ENCODE measurements at regions not wholly inside any gene's neighbourhood (a gene's known extent, or its start where the extent isn't known, plus 50 kb on each side); places are given as distances from the start of the nearest gene placed in this dataset.

- H2AFZ ChIP-seq (ENCODE audit: low read length), result no peak overlapping the region
- H3K27ac ChIP-seq (ENCODE audit: low read length), result no peak overlapping the region
- CTCF ChIA-PET, result no interaction called here
- peaks cover 5% of the 10 kb centered on the region; the same call in 1 of the 2 replicates for H3K4me1 ChIP-seq (ENCODE audit: insufficient read depth, low read length)
- TF ChIP-seq CTCF (conservative IDR thresholded peaks at IDR 0.05; ENCODE audit: low read depth, low read length) (no peak), EZH2 (IDR thresholded peaks at IDR 0.05; ENCODE audit: low read length, unreplicated experiment) (no peak), EZH2phosphoT487 (IDR thresholded peaks at IDR 0.05; ENCODE audit: borderline replicate concordance, low read length) (no peak)
- BruUV-seq (replicated peaks), result no TSS peak
- no peaks in the 10 kb centered on the region for H3K27me3 ChIP-seq (ENCODE audit: low read length)
- no peak overlapping the region for H3K9ac ChIP-seq (ENCODE audit: low read length)
- H3K4me2 ChIP-seq (ENCODE audit: low read length), result no peak overlapping the region
- H3K36me3 ChIP-seq (ENCODE audit: low read depth, low read length), result no peaks in the 10 kb centered on the region
- DNase-seq, result no peak
- no peaks in the 10 kb centered on the region for H4K20me1 ChIP-seq (ENCODE audit: low read length)
- intact Hi-C loops (cut with micrococcal nuclease), result no loop called here
- H3K9me3 ChIP-seq (ENCODE audit: low read length), result no peaks in the 10 kb centered on the region
- H3K9me2 ChIP-seq (replicated peaks; ENCODE audit: low read length), result no peaks in the 10 kb centered on the region
- POLR2A ChIA-PET (ENCODE audit: unreplicated experiment), result no interaction called here
- no peaks in the 10 kb centered on the region for H3K79me2 ChIP-seq (ENCODE audit: low read length)
- ATAC-seq, result no peak
- H3F3A ChIP-seq (ENCODE audit: low read length, unreplicated experiment), result no peaks in the 10 kb centered on the region
- no peak overlapping the region for H3K4me3 ChIP-seq (ENCODE audit: low read length)
Measured at GRCh38 chr10:131625041-131625440, 275.8 kb upstream of the PPP2R2D start.

GRCh38 chr10:131626274-131626673, 274.5 kb upstream of the PPP2R2D start:
- Histone ChIP-seq H2AFZ (ENCODE audit: low read length) (no peak overlapping the region), H3K9me3 (ENCODE audit: low read length) (no peaks in the 10 kb centered on the region), H3K27ac (ENCODE audit: low read length) (no peak overlapping the region), H3K4me2 (ENCODE audit: low read length) (no peak overlapping the region), H3K27me3 (ENCODE audit: low read length) (no peaks in the 10 kb centered on the region), H3K9me2 (replicated peaks; ENCODE audit: low read length) (no peaks in the 10 kb centered on the region), H3F3A (ENCODE audit: low read length, unreplicated experiment) (no peaks in the 10 kb centered on the region), H3K9ac (ENCODE audit: low read length) (no peak overlapping the region), H3K4me1 (ENCODE audit: insufficient read depth, low read length) (peaks cover 5% of the 10 kb centered on the region; the same call in 1 of the 2 replicates), H3K36me3 (ENCODE audit: low read depth, low read length) (no peaks in the 10 kb centered on the region), H3K79me2 (ENCODE audit: low read length) (no peaks in the 10 kb centered on the region), H3K4me3 (ENCODE audit: low read length) (no peak overlapping the region), H4K20me1 (ENCODE audit: low read length) (no peaks in the 10 kb centered on the region)
- no peak for TF ChIP-seq CTCF (conservative IDR thresholded peaks at IDR 0.05; ENCODE audit: low read depth, low read length)
- no peak for TF ChIP-seq EZH2phosphoT487 (IDR thresholded peaks at IDR 0.05; ENCODE audit: borderline replicate concordance, low read length)
- no peak for TF ChIP-seq EZH2 (IDR thresholded peaks at IDR 0.05; ENCODE audit: low read length, unreplicated experiment)
- DNase-seq (no peak), ATAC-seq (no peak)
- POLR2A ChIA-PET (ENCODE audit: unreplicated experiment), result no interaction called here
- CTCF ChIA-PET, result no interaction called here
- intact Hi-C loops (cut with micrococcal nuclease), result no loop called here
- no TSS peak for BruUV-seq (replicated peaks)

- no peak for TF ChIP-seq EZH2 (IDR thresholded peaks at IDR 0.05; ENCODE audit: low read length, unreplicated experiment)
- TF ChIP-seq CTCF (conservative IDR thresholded peaks at IDR 0.05; ENCODE audit: low read depth, low read length), result no peak
- no peak for TF ChIP-seq EZH2phosphoT487 (IDR thresholded peaks at IDR 0.05; ENCODE audit: borderline replicate concordance, low read length)
- Histone ChIP-seq H3K27me3 (ENCODE audit: low read length) (no peaks in the 10 kb centered on the region), H3K4me3 (ENCODE audit: low read length) (no peak overlapping the region), H4K20me1 (ENCODE audit: low read length) (no peaks in the 10 kb centered on the region), H3K27ac (ENCODE audit: low read length) (no peak overlapping the region), H2AFZ (ENCODE audit: low read length) (no peak overlapping the region), H3K4me1 (ENCODE audit: insufficient read depth, low read length) (no peaks in the 10 kb centered on the region), H3K79me2 (ENCODE audit: low read length) (no peaks in the 10 kb centered on the region), H3K9ac (ENCODE audit: low read length) (no peak overlapping the region), H3K9me3 (ENCODE audit: low read length) (no peaks in the 10 kb centered on the region), H3K9me2 (replicated peaks; ENCODE audit: low read length) (no peaks in the 10 kb centered on the region), H3K4me2 (ENCODE audit: low read length) (no peak overlapping the region), H3K36me3 (ENCODE audit: low read depth, low read length) (no peaks in the 10 kb centered on the region), H3F3A (ENCODE audit: low read length, unreplicated experiment) (no peaks in the 10 kb centered on the region)
- no peak for DNase-seq
- BruUV-seq (replicated peaks), result no TSS peak
- POLR2A ChIA-PET (ENCODE audit: unreplicated experiment), result no interaction called here
- ATAC-seq, result no peak
- CTCF ChIA-PET, result no interaction called here
- intact Hi-C loops (cut with micrococcal nuclease), result no loop called here
Measured at GRCh38 chr10:131629026-131629770, 271.6 kb upstream of the PPP2R2D start.
